ENCODE measurements at regions not wholly inside any gene's neighbourhood (a gene's known extent, or its start where the extent isn't known, plus 50 kb on each side); places are given as distances from the start of the nearest gene placed in this dataset.

DNA sequence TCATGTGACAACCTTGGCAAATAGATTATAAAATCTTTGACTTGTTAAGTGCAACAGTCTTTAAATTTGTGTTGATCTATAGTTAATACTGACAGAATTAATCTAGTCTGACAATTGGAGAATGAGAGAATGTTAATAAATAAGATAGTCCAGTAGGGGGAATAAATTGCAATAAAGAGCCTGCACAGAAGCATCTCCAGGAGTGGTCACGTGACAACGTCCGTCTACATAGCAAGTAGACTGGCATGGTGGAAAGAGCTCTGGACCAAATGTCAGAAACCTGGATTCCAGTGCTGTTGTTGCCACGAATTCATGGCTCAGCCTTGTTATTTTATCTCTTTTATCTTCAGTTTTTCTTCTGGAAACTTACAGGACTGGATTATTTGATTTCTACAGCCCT, 436.5 kb downstream of the RAB28 start:
- Histone ChIP-seq H3K27me3 (replicated peaks; ENCODE audit: insufficient read depth) (no peaks in the 10 kb centered on the region), H3K36me3 (no peaks in the 10 kb centered on the region), H3K4me3 (no peak overlapping the region), H3K27ac (no peak overlapping the region), H3K9me3 (no peaks in the 10 kb centered on the region), H3K4me1 (ENCODE audit: control insufficient read depth in 1 of 2, low read depth in 2 of 2) (no peaks in the 10 kb centered on the region)
- no peak for ATAC-seq (ENCODE audit: insufficient number of reproducible peaks, low FRiP score, low read depth)
- TF ChIP-seq, protein P1, sequence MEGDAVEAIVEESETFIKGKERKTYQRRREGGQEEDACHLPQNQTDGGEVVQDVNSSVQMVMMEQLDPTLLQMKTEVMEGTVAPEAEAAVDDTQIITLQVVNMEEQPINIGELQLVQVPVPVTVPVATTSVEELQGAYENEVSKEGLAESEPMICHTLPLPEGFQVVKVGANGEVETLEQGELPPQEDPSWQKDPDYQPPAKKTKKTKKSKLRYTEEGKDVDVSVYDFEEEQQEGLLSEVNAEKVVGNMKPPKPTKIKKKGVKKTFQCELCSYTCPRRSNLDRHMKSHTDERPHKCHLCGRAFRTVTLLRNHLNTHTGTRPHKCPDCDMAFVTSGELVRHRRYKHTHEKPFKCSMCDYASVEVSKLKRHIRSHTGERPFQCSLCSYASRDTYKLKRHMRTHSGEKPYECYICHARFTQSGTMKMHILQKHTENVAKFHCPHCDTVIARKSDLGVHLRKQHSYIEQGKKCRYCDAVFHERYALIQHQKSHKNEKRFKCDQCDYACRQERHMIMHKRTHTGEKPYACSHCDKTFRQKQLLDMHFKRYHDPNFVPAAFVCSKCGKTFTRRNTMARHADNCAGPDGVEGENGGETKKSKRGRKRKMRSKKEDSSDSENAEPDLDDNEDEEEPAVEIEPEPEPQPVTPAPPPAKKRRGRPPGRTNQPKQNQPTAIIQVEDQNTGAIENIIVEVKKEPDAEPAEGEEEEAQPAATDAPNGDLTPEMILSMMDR (IDR thresholded peaks at IDR 0.05): no peak
- no peak for DNase-seq (ENCODE audit: low spot score)

DNA sequence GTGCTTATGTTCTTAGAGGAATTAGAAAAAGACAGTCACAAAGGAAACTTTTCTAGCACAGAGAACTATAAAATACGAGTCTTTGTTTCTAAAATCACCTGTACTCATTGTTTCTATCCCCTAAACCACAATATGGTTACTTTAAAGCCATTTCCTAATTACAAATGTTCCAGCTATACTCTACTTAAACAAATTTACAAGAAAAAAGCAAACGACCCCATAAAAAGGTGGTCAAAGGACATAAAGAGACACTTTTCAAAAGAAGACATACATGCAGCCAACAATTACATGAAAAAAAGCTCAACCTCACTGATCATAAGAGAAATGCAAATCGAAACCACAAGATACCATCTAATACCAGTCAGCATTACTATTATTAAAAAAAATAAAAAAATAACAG, 447.3 kb downstream of the RAB28 start:
- Histone ChIP-seq H3K36me3 (no peaks in the 10 kb centered on the region), H3K27ac (no peak overlapping the region), H3K4me3 (no peak overlapping the region), H3K27me3 (replicated peaks; ENCODE audit: insufficient read depth) (no peaks in the 10 kb centered on the region), H3K9me3 (no peaks in the 10 kb centered on the region), H3K4me1 (ENCODE audit: control insufficient read depth in 1 of 2, low read depth in 2 of 2) (no peaks in the 10 kb centered on the region)
- ATAC-seq (ENCODE audit: insufficient number of reproducible peaks, low FRiP score, low read depth): no peak
- no peak for DNase-seq (ENCODE audit: low spot score)
- TF ChIP-seq, protein P1 (IDR thresholded peaks at IDR 0.05): no peak

DNA sequence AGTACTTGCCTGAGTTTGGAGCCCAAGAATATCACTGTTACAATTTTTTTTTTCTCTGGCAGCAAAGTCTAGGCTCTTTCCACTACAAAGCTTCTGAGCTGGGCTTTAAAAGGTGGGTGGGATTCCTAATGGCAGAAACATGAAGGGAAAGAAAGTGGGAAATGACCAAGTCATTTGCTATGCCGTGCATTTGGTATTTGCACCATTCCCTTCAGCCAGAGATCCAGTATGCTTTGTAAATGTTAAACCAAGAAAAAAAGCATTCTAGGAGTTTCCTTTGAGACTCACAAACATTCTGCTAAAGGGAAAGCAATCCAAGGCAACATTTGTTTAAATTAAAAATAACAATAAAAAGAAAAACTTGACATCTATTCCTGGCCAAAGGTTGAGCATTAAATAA, 451.2 kb downstream of the RAB28 start:
- Histone ChIP-seq H3K4me1 (ENCODE audit: control insufficient read depth in 1 of 2, low read depth in 2 of 2) (no peaks in the 10 kb centered on the region), H3K27me3 (replicated peaks; ENCODE audit: insufficient read depth) (no peaks in the 10 kb centered on the region), H3K4me3 (no peak overlapping the region), H3K27ac (no peak overlapping the region), H3K36me3 (no peaks in the 10 kb centered on the region), H3K9me3 (no peaks in the 10 kb centered on the region)
- ATAC-seq (ENCODE audit: insufficient number of reproducible peaks, low FRiP score, low read depth) (no peak), DNase-seq (ENCODE audit: low spot score) (no peak)
- TF ChIP-seq, protein P1 (IDR thresholded peaks at IDR 0.05): no peak

DNA sequence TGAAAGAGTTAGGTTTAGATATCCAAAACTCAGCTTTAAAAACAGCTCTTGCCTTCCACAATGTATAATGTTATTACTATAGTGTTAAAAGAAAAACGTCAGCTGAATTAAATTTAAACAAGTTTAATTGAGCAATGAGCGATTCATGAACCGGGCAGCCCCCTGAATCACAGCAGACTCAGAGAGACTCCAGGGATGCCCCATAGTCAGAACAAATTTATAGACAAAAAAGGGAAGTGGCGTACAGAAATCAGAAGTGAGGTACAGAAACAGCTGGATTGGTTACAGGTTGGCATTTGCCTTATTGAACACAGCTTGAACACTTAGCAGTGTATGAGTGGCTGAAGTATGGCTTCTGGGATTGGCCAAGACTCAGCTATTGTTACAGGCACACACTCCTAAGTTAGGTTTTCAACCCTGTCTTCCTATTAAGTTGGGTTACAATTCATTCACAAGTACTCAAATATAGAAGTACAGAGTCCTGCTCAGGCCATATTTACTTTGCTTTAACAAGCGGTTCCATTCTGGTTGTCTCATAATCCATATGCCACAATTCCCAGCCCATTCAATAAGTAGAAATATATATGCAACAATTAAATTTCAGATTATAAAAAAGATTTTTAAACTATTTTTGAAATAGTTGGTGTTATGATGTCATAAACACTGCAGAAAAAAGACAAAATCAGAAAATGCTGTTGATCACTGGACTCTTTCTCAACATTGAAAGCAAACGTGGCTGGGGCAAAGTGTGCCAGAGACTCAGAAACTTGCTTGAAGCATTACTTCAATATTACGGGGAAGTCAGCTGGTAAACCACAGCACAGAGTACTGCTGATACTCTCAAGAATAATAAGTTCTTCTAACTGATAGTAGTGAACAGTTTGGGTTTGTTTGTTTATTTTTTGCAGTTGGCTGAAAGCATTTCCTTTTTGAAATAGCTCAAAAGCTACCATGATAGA, 459.7 kb downstream of the RAB28 start:
- Histone ChIP-seq H3K9me3 (no peaks in the 10 kb centered on the region), H3K27me3 (replicated peaks; ENCODE audit: insufficient read depth) (no peaks in the 10 kb centered on the region), H3K4me3 (no peak overlapping the region), H3K4me1 (ENCODE audit: control insufficient read depth in 1 of 2, low read depth in 2 of 2) (no peaks in the 10 kb centered on the region), H3K36me3 (no peaks in the 10 kb centered on the region), H3K27ac (no peak overlapping the region)
- DNase-seq (ENCODE audit: low spot score) (no peak), ATAC-seq (ENCODE audit: insufficient number of reproducible peaks, low FRiP score, low read depth) (no peak)
- TF ChIP-seq, protein P1 (IDR thresholded peaks at IDR 0.05): no peak

DNA sequence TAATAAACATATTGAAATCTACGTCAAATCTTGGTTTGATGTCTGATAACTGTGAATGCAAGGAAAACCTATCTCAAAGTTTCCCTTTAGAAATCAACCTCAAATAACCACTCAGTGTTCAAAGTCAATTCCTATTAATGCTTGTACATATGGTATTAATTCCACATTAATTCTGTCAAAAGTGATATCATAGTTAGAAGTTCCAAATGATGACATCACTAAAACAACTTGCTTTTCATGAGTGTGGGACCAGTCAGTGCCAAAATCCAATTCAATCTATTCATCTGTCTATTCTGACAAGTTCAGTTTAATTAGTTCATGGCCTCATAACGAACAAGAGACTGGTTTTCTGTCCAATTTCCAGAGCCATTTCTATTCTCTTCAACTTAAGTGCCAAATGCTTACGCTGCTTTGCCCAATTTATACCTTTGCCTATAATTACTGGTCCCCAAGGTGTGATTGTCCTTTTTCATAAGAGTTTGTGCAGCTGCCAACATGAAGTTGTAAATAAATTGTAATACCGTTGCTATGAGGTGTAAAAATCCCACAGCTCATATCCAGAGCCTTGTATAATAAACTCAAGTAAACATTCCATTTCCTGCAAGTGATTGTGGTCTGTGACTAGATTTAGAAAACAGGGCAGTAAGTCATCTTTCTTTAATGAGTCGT, 476.2 kb downstream of the RAB28 start:
- TF ChIP-seq, protein P1 (IDR thresholded peaks at IDR 0.05): no peak
- Histone ChIP-seq H3K9me3 (no peaks in the 10 kb centered on the region), H3K27me3 (replicated peaks; ENCODE audit: insufficient read depth) (no peaks in the 10 kb centered on the region), H3K36me3 (no peaks in the 10 kb centered on the region), H3K27ac (no peak overlapping the region), H3K4me1 (ENCODE audit: control insufficient read depth in 1 of 2, low read depth in 2 of 2) (no peaks in the 10 kb centered on the region), H3K4me3 (no peak overlapping the region)
- ATAC-seq (ENCODE audit: insufficient number of reproducible peaks, low FRiP score, low read depth): no peak
- no peak for DNase-seq (ENCODE audit: low spot score)
